Suprapubic skin (tissue), 4 donors: ENCODE measurements at regions not wholly inside any gene's neighbourhood (a gene's known extent, or its start where the extent isn't known, plus 50 kb on each side); places are given as distances from the start of the nearest gene placed in this dataset.

Experiments
- EP300 ChIP-seq: sonication (generic); formaldehyde crosslinking; IDR thresholded peaks from one replicate; pipeline ENCODE4 v1.6.1; 2017; ENCODE audit warnings: antibody characterized with exemption
- POLR2A ChIP-seq, 2 donors: fragments of 450-650 bp; IDR thresholded peaks; one replicate each; pipeline ENCODE4 v1.6.1; 2017; ENCODE audit warnings: antibody characterized with exemption in 2 of 2, mild to moderate bottlenecking in 2 of 2, moderate library complexity in 2 of 2
- POLR2AphosphoS5 ChIP-seq, 3 donors: sonication (generic); formaldehyde crosslinking; IDR thresholded peaks; one replicate each; pipeline ENCODE4 v1.6.1; 2017; ENCODE audit warnings: antibody characterized with exemption in 3 of 3
- TF ChIP-seq, protein P1 (sequence below), 2 donors: fragments of 200-600 bp in 1 of 2; fragments of 450-650 bp in 1 of 2; sonication (generic) in 1 of 2; IDR thresholded peaks; one replicate each; pipeline ENCODE4 v1.5.1; 2016 to 2019; ENCODE audit warnings: antibody characterized with exemption in 2 of 2, mild to moderate bottlenecking in 1 of 2, moderate library complexity in 1 of 2

DNA sequence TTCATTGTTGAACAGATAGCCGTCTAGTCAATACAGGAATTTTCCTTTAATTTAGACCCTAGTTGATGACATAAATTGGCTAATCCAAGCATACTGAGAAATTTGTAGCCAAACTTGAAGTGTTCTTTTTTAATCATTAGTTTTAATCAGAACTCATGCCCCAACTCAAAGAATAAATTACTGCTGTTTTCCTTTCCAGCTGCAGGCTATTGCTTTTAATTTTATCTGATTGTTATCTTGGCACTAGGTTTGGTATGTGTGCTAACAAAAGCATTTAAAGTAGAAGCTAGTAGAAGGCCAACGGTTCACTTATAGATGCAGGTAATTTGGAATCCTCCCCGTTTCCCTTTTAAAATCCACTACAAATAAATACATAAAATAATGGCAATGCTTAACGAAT, 188.5 kb downstream of the CD109 start:
- TF ChIP-seq POLR2AphosphoS5 (IDR thresholded peaks at IDR 0.05) (no peak), POLR2A (IDR thresholded peaks at IDR 0.05) (no peak), EP300 (no peak)
- TF ChIP-seq, protein P1, sequence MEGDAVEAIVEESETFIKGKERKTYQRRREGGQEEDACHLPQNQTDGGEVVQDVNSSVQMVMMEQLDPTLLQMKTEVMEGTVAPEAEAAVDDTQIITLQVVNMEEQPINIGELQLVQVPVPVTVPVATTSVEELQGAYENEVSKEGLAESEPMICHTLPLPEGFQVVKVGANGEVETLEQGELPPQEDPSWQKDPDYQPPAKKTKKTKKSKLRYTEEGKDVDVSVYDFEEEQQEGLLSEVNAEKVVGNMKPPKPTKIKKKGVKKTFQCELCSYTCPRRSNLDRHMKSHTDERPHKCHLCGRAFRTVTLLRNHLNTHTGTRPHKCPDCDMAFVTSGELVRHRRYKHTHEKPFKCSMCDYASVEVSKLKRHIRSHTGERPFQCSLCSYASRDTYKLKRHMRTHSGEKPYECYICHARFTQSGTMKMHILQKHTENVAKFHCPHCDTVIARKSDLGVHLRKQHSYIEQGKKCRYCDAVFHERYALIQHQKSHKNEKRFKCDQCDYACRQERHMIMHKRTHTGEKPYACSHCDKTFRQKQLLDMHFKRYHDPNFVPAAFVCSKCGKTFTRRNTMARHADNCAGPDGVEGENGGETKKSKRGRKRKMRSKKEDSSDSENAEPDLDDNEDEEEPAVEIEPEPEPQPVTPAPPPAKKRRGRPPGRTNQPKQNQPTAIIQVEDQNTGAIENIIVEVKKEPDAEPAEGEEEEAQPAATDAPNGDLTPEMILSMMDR (IDR thresholded peaks at IDR 0.05), result no peak
